ENCODE measurements at regions not wholly inside any gene's neighbourhood (a gene's known extent, or its start where the extent isn't known, plus 50 kb on each side); places are given as distances from the start of the nearest gene placed in this dataset.

DNA sequence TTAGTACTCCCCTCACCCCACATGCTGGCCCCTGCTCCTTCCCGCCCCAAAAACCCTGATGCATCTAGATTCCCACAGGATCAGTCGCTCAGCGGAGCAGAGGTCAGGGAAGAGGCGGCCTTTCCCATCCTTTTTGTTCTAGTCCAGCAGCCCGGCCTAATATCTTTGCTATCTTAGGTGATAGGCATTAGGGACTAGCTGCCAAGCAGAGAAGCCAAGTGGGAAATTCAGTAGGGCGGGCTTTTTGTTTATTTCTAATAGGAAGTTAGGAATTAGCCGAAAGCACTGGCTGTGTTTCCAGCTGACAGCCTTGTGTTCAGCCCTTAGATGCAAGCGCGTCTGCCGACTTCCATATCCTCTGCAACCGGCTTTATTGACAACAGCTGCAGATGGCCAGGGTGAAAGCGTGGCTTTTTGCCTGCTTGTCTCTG is 59.0 kb upstream of the BCAR3 start:
- Histone ChIP-seq H3K36me3 (no peaks in the 10 kb centered on the region), H3K9me3 (no peaks in the 10 kb centered on the region), H3K4me1 (peaks cover 0 to 9% (median 0%) of the 10 kb centered on the region in 3 donors), H3K27me3 (no peaks in the 10 kb centered on the region), H3K4me3 (no peak overlapping the region), H3K27ac (no peak overlapping the region)
- TF ChIP-seq EP300 (IDR thresholded peaks at IDR 0.05) = no peak
- TF ChIP-seq POLR2AphosphoS5 (IDR thresholded peaks at IDR 0.05) = no peak
- no peak for TF ChIP-seq POLR2A (IDR thresholded peaks at IDR 0.05)
- no peak for ATAC-seq
- 30 to 75% methylated on average over 9 to 11 of the region's 12 CpGs for WGBS, 2 donors (ENCODE audit: low coverage in 1 of 2)

DNA sequence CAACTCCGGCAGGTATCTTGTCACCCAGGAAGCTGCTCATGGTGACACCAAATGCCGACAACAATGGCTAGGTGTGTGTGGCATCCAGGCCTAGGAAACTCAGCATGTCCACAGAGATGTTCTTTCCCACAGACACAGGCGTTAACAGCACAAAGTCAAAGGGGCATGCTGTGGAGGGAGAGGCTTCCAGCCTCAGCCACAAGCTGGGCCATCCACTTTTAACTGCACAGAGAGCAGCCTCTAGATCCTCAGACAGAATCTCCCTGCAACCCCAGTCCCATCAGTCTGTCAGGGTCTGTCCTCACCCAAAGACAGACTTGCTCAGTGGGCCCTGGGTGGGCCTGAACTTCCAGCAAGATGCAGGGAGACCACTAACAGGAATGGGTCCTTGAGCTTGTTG is 58.5 kb upstream of the BCAR3 start:
- no peak for ATAC-seq

DNA sequence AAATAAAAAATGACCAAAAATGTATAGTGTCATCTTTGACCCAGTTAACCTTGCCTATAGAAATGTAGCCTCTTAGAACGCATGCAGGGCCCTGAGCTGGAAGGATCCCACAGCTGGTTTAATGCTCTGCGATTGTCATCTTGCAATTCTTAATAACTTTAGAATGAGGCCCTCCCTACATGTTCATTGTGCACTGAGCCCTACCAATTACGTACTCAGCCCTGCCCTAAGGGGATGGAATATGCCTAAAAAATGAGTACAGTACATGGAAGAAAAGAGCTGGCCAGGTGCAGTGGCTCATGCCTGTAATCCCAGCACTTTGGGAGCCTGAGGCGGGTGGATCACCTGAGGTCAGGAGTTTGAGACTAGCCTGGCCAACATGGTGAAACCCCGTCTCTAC is 57.8 kb upstream of the BCAR3 start:
- H3K4me1 ChIP-seq = peaks cover 0 to 9% (median 0%) of the 10 kb centered on the region in 3 donors
- H3K36me3 ChIP-seq = no peaks in the 10 kb centered on the region
- H3K9me3 ChIP-seq = no peaks in the 10 kb centered on the region
- no peak for ATAC-seq
- H3K27me3 ChIP-seq = no peaks in the 10 kb centered on the region
- H3K4me3 ChIP-seq = no peak overlapping the region
- 92 to 100% methylated on average over 3 to 5 of the region's 5 CpGs for WGBS, 2 donors (ENCODE audit: low coverage in 1 of 2)
- TF ChIP-seq EP300 (IDR thresholded peaks at IDR 0.05) = no peak
- TF ChIP-seq POLR2AphosphoS5 (IDR thresholded peaks at IDR 0.05) = no peak
- TF ChIP-seq POLR2A (IDR thresholded peaks at IDR 0.05) = no peak
- TF ChIP-seq, protein P1, sequence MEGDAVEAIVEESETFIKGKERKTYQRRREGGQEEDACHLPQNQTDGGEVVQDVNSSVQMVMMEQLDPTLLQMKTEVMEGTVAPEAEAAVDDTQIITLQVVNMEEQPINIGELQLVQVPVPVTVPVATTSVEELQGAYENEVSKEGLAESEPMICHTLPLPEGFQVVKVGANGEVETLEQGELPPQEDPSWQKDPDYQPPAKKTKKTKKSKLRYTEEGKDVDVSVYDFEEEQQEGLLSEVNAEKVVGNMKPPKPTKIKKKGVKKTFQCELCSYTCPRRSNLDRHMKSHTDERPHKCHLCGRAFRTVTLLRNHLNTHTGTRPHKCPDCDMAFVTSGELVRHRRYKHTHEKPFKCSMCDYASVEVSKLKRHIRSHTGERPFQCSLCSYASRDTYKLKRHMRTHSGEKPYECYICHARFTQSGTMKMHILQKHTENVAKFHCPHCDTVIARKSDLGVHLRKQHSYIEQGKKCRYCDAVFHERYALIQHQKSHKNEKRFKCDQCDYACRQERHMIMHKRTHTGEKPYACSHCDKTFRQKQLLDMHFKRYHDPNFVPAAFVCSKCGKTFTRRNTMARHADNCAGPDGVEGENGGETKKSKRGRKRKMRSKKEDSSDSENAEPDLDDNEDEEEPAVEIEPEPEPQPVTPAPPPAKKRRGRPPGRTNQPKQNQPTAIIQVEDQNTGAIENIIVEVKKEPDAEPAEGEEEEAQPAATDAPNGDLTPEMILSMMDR (IDR thresholded peaks at IDR 0.05) = no peak
- no peak overlapping the region for H3K27ac ChIP-seq

More for the DNA sequence above, 58.5 kb upstream of the BCAR3 start:
- H3K27me3 ChIP-seq = no peaks in the 10 kb centered on the region
- 88 to 90% methylated on average over 2 to 3 of the region's 3 CpGs for WGBS, 2 donors (ENCODE audit: low coverage in 1 of 2)
- H3K4me3 ChIP-seq = no peak overlapping the region
- H3K36me3 ChIP-seq = no peaks in the 10 kb centered on the region
- H3K27ac ChIP-seq = no peak overlapping the region
- TF ChIP-seq, protein P1 (IDR thresholded peaks at IDR 0.05) = no peak
- TF ChIP-seq POLR2A (IDR thresholded peaks at IDR 0.05) (no peak), EP300 (IDR thresholded peaks at IDR 0.05) (no peak), POLR2AphosphoS5 (IDR thresholded peaks at IDR 0.05) (no peak)
- H3K9me3 ChIP-seq = no peaks in the 10 kb centered on the region
- peaks cover 0 to 9% (median 0%) of the 10 kb centered on the region in 3 donors for H3K4me1 ChIP-seq

DNA sequence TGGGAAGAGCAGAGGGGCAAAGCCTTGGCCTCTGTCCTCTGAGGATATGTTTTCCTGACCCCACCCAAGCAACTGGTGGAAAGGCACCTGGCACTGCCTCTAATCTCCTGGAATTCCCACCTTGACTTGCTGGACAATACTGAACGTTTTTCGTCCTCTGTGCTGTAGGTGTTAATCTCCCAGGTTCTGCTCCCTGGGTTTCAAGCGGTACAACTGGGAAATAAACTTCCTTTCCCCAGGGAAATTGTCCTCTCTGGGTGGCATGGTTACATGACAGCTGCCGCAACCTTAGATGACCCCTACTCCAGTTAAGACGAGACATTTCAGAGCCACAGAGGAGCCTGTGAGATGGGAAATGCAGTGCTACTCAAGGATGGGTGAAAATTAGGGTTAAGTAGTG is 57.3 kb upstream of the BCAR3 start:
- no peak overlapping the region for H3K4me3 ChIP-seq
- no peak for TF ChIP-seq POLR2A (IDR thresholded peaks at IDR 0.05)
- TF ChIP-seq, protein P1 (IDR thresholded peaks at IDR 0.05) = no peak
- TF ChIP-seq POLR2AphosphoS5 (IDR thresholded peaks at IDR 0.05) = no peak
- TF ChIP-seq EP300 (IDR thresholded peaks at IDR 0.05) = no peak
- H3K27me3 ChIP-seq = no peaks in the 10 kb centered on the region
- ATAC-seq = no peak
- H3K27ac ChIP-seq = no peak overlapping the region
- H3K4me1 ChIP-seq = peaks cover 0 to 9% (median 0%) of the 10 kb centered on the region in 3 donors
- 86% methylated on average over 5 of the region's 5 CpGs; no CpG with 5 or more reads in 1 of the 2 donors for WGBS, 2 donors (ENCODE audit: low coverage in 1 of 2)
- no peaks in the 10 kb centered on the region for H3K9me3 ChIP-seq
- no peaks in the 10 kb centered on the region for H3K36me3 ChIP-seq

DNA sequence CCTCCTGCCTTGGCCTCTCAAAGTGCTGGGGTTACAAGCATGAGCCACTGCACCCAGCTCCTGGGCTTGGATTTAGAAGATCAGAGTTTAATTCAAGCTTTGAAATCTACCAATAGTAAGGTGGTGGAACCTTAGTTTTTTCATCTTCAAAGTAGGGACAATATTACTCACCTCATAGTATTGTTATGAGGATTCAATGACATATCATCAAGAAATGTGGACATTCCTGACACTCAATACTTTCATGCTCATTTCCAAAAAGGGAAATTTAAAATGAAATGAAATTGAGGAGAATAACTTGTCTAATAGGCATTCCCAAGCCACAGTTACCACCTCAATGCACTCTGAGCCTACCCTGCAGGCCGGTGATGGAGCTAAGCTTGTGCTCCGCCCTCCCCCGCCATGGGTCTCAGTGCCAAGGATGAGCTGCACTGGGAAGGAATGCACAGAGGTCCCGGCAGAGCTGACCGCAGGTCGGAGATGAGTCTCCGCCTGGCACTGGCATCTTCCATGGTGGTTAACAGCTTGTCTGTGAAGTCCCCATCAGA is 56.5 kb upstream of the BCAR3 start:
- ATAC-seq = no peak
- Histone ChIP-seq H3K27ac (no peak overlapping the region), H3K4me3 (no peak overlapping the region), H3K9me3 (no peaks in the 10 kb centered on the region), H3K36me3 (no peaks in the 10 kb centered on the region), H3K27me3 (no peaks in the 10 kb centered on the region), H3K4me1 (peaks cover 0 to 9% (median 0%) of the 10 kb centered on the region in 3 donors)
- TF ChIP-seq POLR2A (IDR thresholded peaks at IDR 0.05) (no peak), EP300 (IDR thresholded peaks at IDR 0.05) (no peak), POLR2AphosphoS5 (IDR thresholded peaks at IDR 0.05) (no peak)
- TF ChIP-seq, protein P1 (IDR thresholded peaks at IDR 0.05) = no peak
- 78% methylated on average over 3 of the region's 7 CpGs; no CpG with 5 or more reads in 1 of the 2 donors for WGBS, 2 donors (ENCODE audit: low coverage in 1 of 2)
